D341Med (cell line): ENCODE measurements at regions not wholly inside any gene's neighbourhood (a gene's known extent, or its start where the extent isn't known, plus 50 kb on each side); places are given as distances from the start of the nearest gene placed in this dataset.
"Not testable (repeated sequence)": the region's sequence is repeated elsewhere in the genome, so short reads cannot be mapped to it uniquely, and the experiment has no call there.

Source experiments
- DNase-seq: peaks from one replicate; pipeline ENCODE4 v3.0.0; 2012; ENCODE audit warnings: low spot score

GRCh38 chr13:76014406-76015318 lies 378.5 kb downstream of the LMO7 start:
- no peak for DNase-seq

DNA sequence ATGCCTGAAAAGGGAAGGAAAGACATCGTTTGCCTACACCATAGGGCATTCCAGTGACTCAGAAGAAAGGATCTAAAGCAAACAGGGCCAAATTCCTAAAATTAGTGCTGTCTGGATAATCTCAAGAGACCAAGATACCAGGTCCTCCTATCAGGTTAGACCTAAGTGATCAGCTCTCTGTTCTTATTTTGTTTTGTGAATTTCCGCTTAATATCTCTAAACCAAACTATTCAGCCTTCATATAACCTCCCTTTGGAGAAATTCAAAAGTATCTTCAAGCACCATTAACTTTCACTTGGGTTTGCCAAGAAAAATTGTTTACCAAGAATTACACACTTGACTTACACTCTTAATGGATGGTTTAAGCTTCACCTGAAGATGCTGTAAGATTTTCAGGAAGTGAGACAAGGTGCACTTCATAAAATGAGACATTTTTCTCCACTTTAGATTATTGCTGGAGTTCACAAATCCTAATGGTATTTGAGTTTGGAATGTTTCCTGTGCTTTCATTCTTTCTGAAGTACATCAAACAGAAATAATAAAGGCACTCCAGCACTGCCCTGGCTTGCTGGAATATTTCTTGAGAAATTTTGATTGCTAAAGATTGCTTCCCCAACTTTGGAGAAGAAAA lies 376.1 kb downstream of the LMO7 start:
- no peak for DNase-seq

- DNase-seq, result no peak
These were observed 373.2 kb downstream of the LMO7 start for GRCh38 chr13:76009267-76009890.

GRCh38 chr13:76004416-76004815 lies 368.3 kb downstream of the LMO7 start:
- no peak for DNase-seq

GRCh38 chr13:76000131-76000530 lies 364.0 kb downstream of the LMO7 start:
- no peak for DNase-seq

DNA sequence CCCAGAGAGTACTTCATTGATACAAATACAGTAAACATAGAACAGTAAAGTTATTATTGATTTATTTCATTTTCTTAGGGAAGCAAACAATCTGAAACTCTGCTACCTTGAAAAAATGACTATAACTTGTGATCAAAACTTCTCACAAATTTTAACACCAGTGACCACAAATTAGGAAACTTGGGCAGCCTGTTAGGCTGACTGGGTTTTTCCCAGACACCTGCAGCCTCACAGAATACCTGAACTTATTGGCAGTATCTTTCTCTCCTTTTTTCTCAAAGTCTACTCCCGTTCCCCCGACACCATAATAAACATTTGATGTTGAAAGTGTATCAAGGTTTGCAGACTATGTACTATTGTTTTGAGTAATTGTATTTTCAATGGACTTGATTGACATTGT lies 360.5 kb downstream of the LMO7 start:
- DNase-seq, result no peak

GRCh38 chr13:75995966-75996365 lies 359.8 kb downstream of the LMO7 start:
- DNase-seq, result no peak

- no peak for DNase-seq
These were observed 357.7 kb downstream of the LMO7 start for GRCh38 chr13:75993823-75994222.

DNA sequence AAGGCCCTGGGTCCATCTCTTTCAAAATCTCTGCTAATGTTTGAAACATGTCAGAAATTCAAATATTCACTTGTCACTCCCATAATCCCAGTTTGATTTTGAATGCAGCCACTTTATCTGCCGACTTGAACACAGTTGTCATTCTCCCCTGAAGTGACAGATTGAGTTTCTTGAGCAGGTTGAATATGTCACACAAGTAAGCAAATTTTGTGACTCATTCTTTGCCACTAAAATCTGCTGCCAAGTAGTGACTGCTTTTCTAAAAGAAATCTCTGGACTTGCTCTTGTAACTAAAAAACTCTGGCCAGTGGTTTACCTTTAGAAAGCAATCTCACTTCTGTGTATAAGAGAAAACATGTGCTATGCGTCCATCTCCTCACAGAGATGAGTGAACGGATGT lies 357.1 kb downstream of the LMO7 start:
- no peak for DNase-seq

- DNase-seq, result no peak
These were observed 350.7 kb downstream of the LMO7 start for GRCh38 chr13:75986818-75987217.

DNA sequence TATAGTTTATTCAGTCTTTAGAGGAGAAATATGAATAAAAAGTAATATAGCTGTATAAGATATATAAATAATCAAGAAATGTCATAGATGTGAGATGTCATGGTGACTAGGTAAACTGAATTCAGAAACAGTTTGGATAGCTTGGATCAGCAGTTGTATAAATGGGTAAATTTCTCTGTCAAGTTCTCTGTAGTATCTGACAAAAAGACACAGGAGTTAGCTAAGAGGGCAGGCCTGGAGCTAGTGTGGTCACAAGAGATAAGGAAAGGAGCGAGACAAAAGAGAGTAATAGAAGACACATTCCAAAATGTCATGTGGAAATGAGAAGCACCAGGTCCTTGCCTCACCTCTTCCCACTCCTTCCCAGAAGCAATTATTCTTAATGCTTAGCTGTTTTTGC lies 349.0 kb downstream of the LMO7 start:
- DNase-seq, result no peak

- DNase-seq, result no peak
These were observed 342.7 kb downstream of the LMO7 start for GRCh38 chr13:75978818-75979217.

GRCh38 chr13:75968103-75968838 lies 332.1 kb downstream of the LMO7 start:
- DNase-seq, result no peak

GRCh38 chr13:75963302-75963701 lies 327.2 kb downstream of the LMO7 start:
- DNase-seq, result no peak

DNA sequence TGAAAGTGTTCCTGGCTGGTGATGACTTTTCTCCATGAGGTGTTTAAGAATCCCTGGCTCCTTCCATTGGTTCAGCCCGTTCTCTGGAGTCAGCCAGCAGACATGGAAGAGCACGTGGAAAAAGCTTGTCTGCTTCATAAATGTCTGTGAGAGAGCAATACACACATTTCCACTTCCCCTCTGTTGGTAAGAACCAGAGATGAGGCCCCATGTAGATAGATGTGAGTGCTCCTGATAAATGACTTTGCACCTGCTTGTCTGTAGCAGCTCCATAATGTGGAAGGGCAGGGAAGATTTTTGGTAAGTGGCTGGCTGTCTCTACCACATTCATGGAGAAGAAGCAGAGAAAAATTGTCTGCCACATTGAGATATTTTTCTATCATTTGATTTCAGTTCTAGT lies 325.8 kb downstream of the LMO7 start:
- no peak for DNase-seq

GRCh38 chr13:75960538-75960994 lies 324.4 kb downstream of the LMO7 start:
- no peak for DNase-seq

DNA sequence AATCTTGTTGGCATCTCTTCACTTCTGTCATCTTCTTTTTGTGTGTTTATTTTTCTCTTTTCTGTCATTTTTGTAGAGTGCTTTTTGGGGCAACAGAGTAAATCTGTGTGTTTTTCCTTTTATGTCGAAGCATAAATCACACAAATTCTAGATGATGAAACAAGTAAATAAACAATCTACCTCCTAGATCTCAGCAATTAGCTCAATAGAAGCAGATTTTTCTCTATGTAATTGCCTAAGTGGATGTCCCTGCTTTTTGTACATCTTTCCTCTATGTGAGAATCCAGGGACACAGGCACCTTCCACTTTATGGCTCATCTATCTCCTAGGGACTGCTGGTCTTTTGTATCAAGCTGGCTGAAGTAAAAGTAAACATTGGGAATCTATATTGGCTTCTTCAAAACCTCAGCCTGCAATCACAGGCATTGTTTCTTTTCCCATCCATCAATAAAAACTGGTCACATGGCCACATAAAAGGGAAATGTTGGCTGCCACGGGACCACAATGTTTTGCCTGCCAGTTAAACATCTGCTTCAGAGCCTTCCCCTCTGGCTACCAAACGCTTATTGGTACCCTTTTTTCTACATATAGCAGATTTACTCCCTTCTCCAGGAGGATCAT lies 323.8 kb downstream of the LMO7 start:
- no peak for DNase-seq

- DNase-seq, result not testable (repeated sequence)
These were observed 317.5 kb downstream of the LMO7 start for GRCh38 chr13:75953589-75953988.

- no peak for DNase-seq
These were observed 311.3 kb downstream of the LMO7 start for GRCh38 chr13:75947448-75947847.

GRCh38 chr13:75946536-75947284 lies 310.6 kb downstream of the LMO7 start:
- no peak for DNase-seq

GRCh38 chr13:75945841-75946482 lies 309.8 kb downstream of the LMO7 start:
- no peak for DNase-seq
